IMR-90 (cell line): ENCODE measurements at regions not wholly inside any gene's neighbourhood (a gene's known extent, or its start where the extent isn't known, plus 50 kb on each side); places are given as distances from the start of the nearest gene placed in this dataset.

Experiments
- ATAC-seq: fragments of 200-7000 bp; cut with Tn5 transposase; 2 replicates; pipeline ENCODE4 v1.9.1; 2020; ENCODE audit warnings: low read depth, mild to moderate bottlenecking, moderate library complexity
- BruUV-seq: library from RNA; stranded (reverse); fragments of 400-500 nt; replicated peaks from 2 replicates; lab custom pipeline; 2021; lab: Mats Ljungman, UMichigan
- CTCF ChIA-PET: fragments of 300-600 bp; formaldehyde crosslinking; extraction: SDS; loops from one replicate; lab custom pipeline; 2021; ENCODE audit warnings: antibody characterized with exemption; lab: Yijun Ruan, JAX
- POLR2A ChIA-PET: fragments of 300-600 bp; sonication (Branson Sonifier 250); formaldehyde crosslinking; loops from one replicate; lab custom pipeline; 2022; ENCODE audit warnings: antibody characterized with exemption; ENCODE audit not compliant: unreplicated experiment; lab: Charles Lee
- DNase-seq: peaks from one replicate; pipeline ENCODE4 v3.0.0; 2013
- H2AFZ ChIP-seq: replicated peaks from 2 replicates; pipeline ENCODE3; 2013; ENCODE audit warnings: low read length, mild to moderate bottlenecking; ENCODE audit not compliant: poor library complexity
- H2AK5ac ChIP-seq: 2 replicates; pipeline ENCODE4 v1.6.1; 2013; ENCODE audit warnings: low read depth, low read length, inconsistent platforms
- H2AK9ac ChIP-seq: replicated peaks from 2 replicates; pipeline ENCODE3; 2013; ENCODE audit warnings: mild to moderate bottlenecking, low read depth, low read length, moderate library complexity; ENCODE audit not compliant: poor library complexity
- H2BK120ac ChIP-seq: 2 replicates; pipeline ENCODE4 v1.6.1; 2013; ENCODE audit warnings: low read depth, low read length, inconsistent platforms
- H2BK15ac ChIP-seq: 3 replicates; pipeline ENCODE4 v1.6.1; 2013; ENCODE audit warnings: low read depth, low read length, inconsistent platforms
- H2BK20ac ChIP-seq: 2 replicates; pipeline ENCODE4 v1.6.1; 2013; ENCODE audit warnings: low read depth, mild to moderate bottlenecking, inconsistent platforms, low read length, moderate library complexity
- H2BK5ac ChIP-seq: 2 replicates; pipeline ENCODE4 v1.6.1; 2013; ENCODE audit warnings: mild to moderate bottlenecking, low read depth, low read length, inconsistent platforms; ENCODE audit not compliant: poor library complexity, severe bottlenecking
- H3K14ac ChIP-seq: replicated peaks from 2 replicates; pipeline ENCODE4 v1.6.1; 2013; ENCODE audit warnings: low read depth, low read length, inconsistent platforms
- H3K18ac ChIP-seq: 2 replicates; pipeline ENCODE4 v1.6.1; 2013; ENCODE audit warnings: low read depth, low read length, control low read depth
- H3K23ac ChIP-seq: 2 replicates; pipeline ENCODE4 v1.6.1; 2013; ENCODE audit warnings: low read depth, low read length, inconsistent platforms
- H3K27ac ChIP-seq: 2 replicates; pipeline ENCODE4 v1.5.1; 2013; ENCODE audit warnings: mild to moderate bottlenecking, control low read depth, low read length; ENCODE audit not compliant: insufficient read depth
- H3K27me3 ChIP-seq: 2 replicates; pipeline ENCODE4 v1.6.1; 2013; ENCODE audit warnings: low read length; ENCODE audit not compliant: control insufficient read depth, insufficient read depth
- H3K36me3 ChIP-seq: 2 replicates; pipeline ENCODE4 v1.6.1; 2013; ENCODE audit warnings: low read length, mixed read lengths; ENCODE audit not compliant: control insufficient read depth, insufficient read depth
- H3K4ac ChIP-seq: 2 replicates; pipeline ENCODE4 v1.6.1; 2013; ENCODE audit warnings: low read depth, low read length, inconsistent platforms
- H3K4me1 ChIP-seq: 2 replicates; pipeline ENCODE4 v1.6.1; 2013; ENCODE audit warnings: low read length, mixed read lengths; ENCODE audit not compliant: control insufficient read depth, insufficient read depth
- H3K4me2 ChIP-seq: 2 replicates; pipeline ENCODE4 v1.6.1; 2013; ENCODE audit warnings: low read depth, mild to moderate bottlenecking, control low read depth, low read length, moderate library complexity
- H3K4me3 ChIP-seq: 2 replicates; pipeline ENCODE4 v1.5.1; 2013; ENCODE audit warnings: low read depth, mild to moderate bottlenecking, control low read depth, low read length, moderate library complexity; ENCODE audit not compliant: insufficient read depth
- H3K56ac ChIP-seq: 2 replicates; pipeline ENCODE4 v1.6.1; 2013; ENCODE audit warnings: low read length, inconsistent platforms; ENCODE audit not compliant: insufficient read depth; ENCODE audit errors: extremely low read depth
- H3K79me1 ChIP-seq, 2 experiments: 2 replicates each; pipeline ENCODE4 v1.6.1; 2013; ENCODE audit warnings: low read length in 2 of 2, inconsistent platforms in 1 of 2, low read depth in 1 of 2
- H3K9ac ChIP-seq: 2 replicates; pipeline ENCODE4 v1.6.1; 2013; ENCODE audit warnings: low read depth, low read length, control low read depth
- H3K9me1 ChIP-seq: 2 replicates; pipeline ENCODE4 v1.6.1; 2013; ENCODE audit warnings: low read length, inconsistent platforms; ENCODE audit not compliant: insufficient read depth
- H3K9me3 ChIP-seq: 2 replicates; pipeline ENCODE4 v1.6.1; 2013; ENCODE audit warnings: low read length; ENCODE audit not compliant: control insufficient read depth, insufficient read depth
- H4K20me1 ChIP-seq: 2 replicates; pipeline ENCODE4 v1.6.1; 2013; ENCODE audit warnings: low read length, inconsistent platforms; ENCODE audit not compliant: insufficient read depth
- H4K5ac ChIP-seq: 2 replicates; pipeline ENCODE4 v1.6.1; 2013; ENCODE audit warnings: mild to moderate bottlenecking, low read depth, low read length, control low read depth
- H4K8ac ChIP-seq, 2 experiments: 2 replicates each; pipeline ENCODE4 v1.6.1; 2013; ENCODE audit warnings: low read depth in 2 of 2, low read length in 2 of 2, control low read depth in 1 of 2, inconsistent platforms in 1 of 2
- H4K91ac ChIP-seq: 2 replicates; pipeline ENCODE4 v1.6.1; 2013; ENCODE audit warnings: low read depth, low read length, inconsistent platforms; ENCODE audit not compliant: insufficient read depth
- FOS ChIP-seq: fragments of 150-350 bp; IDR thresholded peaks from 2 replicates; pipeline ENCODE4 v1.6.1; 2016; ENCODE audit warnings: low read depth, low read length
- NFE2L2 ChIP-seq: fragments of 150-350 bp; IDR thresholded peaks from 2 replicates; pipeline ENCODE4 v1.6.1; 2016; ENCODE audit warnings: low read depth, mild to moderate bottlenecking, low read length
- RAD21 ChIP-seq: IDR thresholded peaks from 2 replicates; pipeline ENCODE4 v1.6.1; 2012; ENCODE audit warnings: low read length, improper control_type of control experiment
- RCOR1 ChIP-seq: IDR thresholded peaks from 2 replicates; pipeline ENCODE4 v1.6.1; 2012; ENCODE audit warnings: mild to moderate bottlenecking, low read length, improper control_type of control experiment; ENCODE audit not compliant: insufficient replicate concordance
- RFX5 ChIP-seq: IDR thresholded peaks from 2 replicates; pipeline ENCODE4 v1.8.0; 2012; ENCODE audit warnings: low read depth, mild to moderate bottlenecking, low read length, moderate library complexity
- SMC3 ChIP-seq: fragments of 150-350 bp; IDR thresholded peaks from 2 replicates; pipeline ENCODE4 v1.6.1; 2016; ENCODE audit warnings: low read depth, mild to moderate bottlenecking, antibody characterized with exemption, low read length, moderate library complexity
- WGBS, 2 experiments: methylation state at CpG; one replicate each; pipeline versions ENCODE4 v1.1.5 to v1.1.7; 2013; ENCODE audit warnings: missing lambda C conversion rate in 2 of 2; ENCODE audit not compliant: insufficient read length in 1 of 2; ENCODE audit errors: extremely low coverage in 2 of 2; 5-methylcytosine and 5-hydroxymethylcytosine counted together
- dilution Hi-C: fragments of 300-500 bp; cut with HindIII; formaldehyde crosslinking; loops from one replicate; pipeline ENCODE4 v1.14.3; 2018; ENCODE audit warnings: low sequenced_read_pairs; ENCODE audit not compliant: unreplicated experiment
- in situ Hi-C: fragments of 300-500 bp; cut with MboI; formaldehyde crosslinking; loops from 3 replicates; pipeline ENCODE4 v1.14.3; 2019; ENCODE audit warnings: low sequenced_read_pairs, inconsistent platforms, mixed read lengths
- intact Hi-C: fragments of 100-400 bp; cut with micrococcal nuclease; formaldehyde crosslinking; loops from 2 replicates; pipeline ENCODE4 v1.10.0; 2022
- TF ChIP-seq, protein P1 (sequence below): conservative IDR thresholded peaks from 2 replicates; pipeline ENCODE4 v1.5.1; 2012; ENCODE audit warnings: mild to moderate bottlenecking, low read depth, low read length, improper control_type of control experiment

DNA sequence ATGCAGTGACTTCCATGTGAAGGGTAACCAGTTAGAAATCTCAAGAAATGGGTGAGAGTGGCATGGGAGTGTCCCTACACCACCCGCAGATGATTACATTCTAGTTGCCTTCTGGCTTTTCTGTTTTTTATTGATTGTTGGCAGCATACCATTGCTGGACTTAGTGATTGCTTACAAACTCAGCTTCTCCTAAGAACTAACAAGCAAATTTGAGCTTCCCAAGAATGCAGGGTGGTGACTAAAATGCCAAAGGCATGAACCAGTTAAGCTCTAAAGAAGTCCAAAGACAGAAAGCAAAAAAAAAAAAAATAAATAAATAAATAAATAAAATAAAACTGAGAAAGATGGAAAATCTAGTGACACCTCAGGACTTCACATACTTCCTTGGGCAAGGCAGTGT lies 245.5 kb upstream of the PARD3B start:
- Histone ChIP-seq H2BK15ac (no peak overlapping the region), H3K18ac (no peak overlapping the region), H3K56ac (no peak overlapping the region), H2BK120ac (no peak overlapping the region), H3K9me1 (no peaks in the 10 kb centered on the region), H3K9me3 (no peaks in the 10 kb centered on the region), H3K23ac (no peak overlapping the region), H4K20me1 (no peaks in the 10 kb centered on the region), H4K8ac (no peak overlapping the region), H3K4ac (no peak overlapping the region), H4K5ac (no peak overlapping the region), H2BK5ac (no peak overlapping the region), H3K27me3 (peaks cover 4% of the 10 kb centered on the region), H3K79me1 (no peaks in the 10 kb centered on the region), H3K9ac (no peak overlapping the region), H3K4me1 (no peaks in the 10 kb centered on the region), H2AK5ac (no peak overlapping the region), H2AFZ (no peak overlapping the region), H3K14ac (no peak overlapping the region), H3K4me2 (no peak overlapping the region), H4K91ac (no peak overlapping the region), H3K36me3 (no peaks in the 10 kb centered on the region), H3K27ac (no peak overlapping the region), H2AK9ac (no peak overlapping the region), H3K4me3 (no peak overlapping the region), H2BK20ac (no peak overlapping the region)
- CTCF ChIA-PET, result interaction anchor here (0.5 kb wide), 1 partner anchor 809 kb away, joined by 3 read pairs; no protein-coding TSS in a partner anchor
- intact Hi-C loops, result no loop called here
- TF ChIP-seq RCOR1, result no peak
- no peak for TF ChIP-seq RFX5
- TF ChIP-seq NFE2L2, result no peak
- TF ChIP-seq RAD21, result no peak
- TF ChIP-seq SMC3, result no peak
- no peak for TF ChIP-seq FOS
- TF ChIP-seq, protein P1, sequence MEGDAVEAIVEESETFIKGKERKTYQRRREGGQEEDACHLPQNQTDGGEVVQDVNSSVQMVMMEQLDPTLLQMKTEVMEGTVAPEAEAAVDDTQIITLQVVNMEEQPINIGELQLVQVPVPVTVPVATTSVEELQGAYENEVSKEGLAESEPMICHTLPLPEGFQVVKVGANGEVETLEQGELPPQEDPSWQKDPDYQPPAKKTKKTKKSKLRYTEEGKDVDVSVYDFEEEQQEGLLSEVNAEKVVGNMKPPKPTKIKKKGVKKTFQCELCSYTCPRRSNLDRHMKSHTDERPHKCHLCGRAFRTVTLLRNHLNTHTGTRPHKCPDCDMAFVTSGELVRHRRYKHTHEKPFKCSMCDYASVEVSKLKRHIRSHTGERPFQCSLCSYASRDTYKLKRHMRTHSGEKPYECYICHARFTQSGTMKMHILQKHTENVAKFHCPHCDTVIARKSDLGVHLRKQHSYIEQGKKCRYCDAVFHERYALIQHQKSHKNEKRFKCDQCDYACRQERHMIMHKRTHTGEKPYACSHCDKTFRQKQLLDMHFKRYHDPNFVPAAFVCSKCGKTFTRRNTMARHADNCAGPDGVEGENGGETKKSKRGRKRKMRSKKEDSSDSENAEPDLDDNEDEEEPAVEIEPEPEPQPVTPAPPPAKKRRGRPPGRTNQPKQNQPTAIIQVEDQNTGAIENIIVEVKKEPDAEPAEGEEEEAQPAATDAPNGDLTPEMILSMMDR, result no peak
- POLR2A ChIA-PET, result interaction anchor here (0.6 to 0.7 kb wide), 2 partner anchors 849 to 1698 kb away, joined by 3 to 4 read pairs; no protein-coding TSS in a partner anchor
- DNase-seq (no peak), ATAC-seq (no peak)
- in situ Hi-C loops, result no loop called here
- dilution Hi-C loops, result no loop called here
- no TSS peak for BruUV-seq
- no CpG with 5 or more reads among the region's 1 CpG for WGBS, 2 experiments
